Hepatocyte (in vitro differentiated cells): ENCODE measurements at regions not wholly inside any gene's neighbourhood (a gene's known extent, or its start where the extent isn't known, plus 50 kb on each side); places are given as distances from the start of the nearest gene placed in this dataset.

ENCODE experiments used
- CTCF ChIP-seq: fragments of 200-600 bp; sonication (generic); IDR thresholded peaks from 2 replicates; pipeline ENCODE4 v1.5.1; 2016; ENCODE audit warnings: antibody characterized with exemption, mild to moderate bottlenecking; ENCODE audit not compliant: poor library complexity
- EZH2 ChIP-seq: fragments of 200-600 bp; sonication (generic); IDR thresholded peaks from 2 replicates; pipeline ENCODE4 v1.6.1; 2016; ENCODE audit warnings: antibody characterized with exemption, mild to moderate bottlenecking, borderline replicate concordance
- EZH2phosphoT487 ChIP-seq: fragments of 200-600 bp; sonication (generic); IDR thresholded peaks from one replicate; pipeline ENCODE4 v1.6.1; 2018; ENCODE audit warnings: antibody characterized with exemption, mild to moderate bottlenecking, low read depth, moderate library complexity; ENCODE audit not compliant: unreplicated experiment, severe bottlenecking

- TF ChIP-seq CTCF = no peak
- no peak for TF ChIP-seq EZH2
- no peak for TF ChIP-seq EZH2phosphoT487
These were observed 124.0 kb downstream of the PXDC1 start for GRCh38 chr6:3627501-3627900.
